Adrenal gland (tissue), 5 donors: ENCODE measurements at regions not wholly inside any gene's neighbourhood (a gene's known extent, or its start where the extent isn't known, plus 50 kb on each side); places are given as distances from the start of the nearest gene placed in this dataset.

ENCODE experiments used
- POLR2A ChIP-seq, 2 donors: fragments of 450-650 bp; IDR thresholded peaks; one replicate each; pipeline ENCODE4 v1.6.1; 2017; ENCODE audit warnings: antibody characterized with exemption in 2 of 2, mild to moderate bottlenecking in 2 of 2, moderate library complexity in 1 of 2
- TF ChIP-seq, protein P1 (sequence below), 6 experiments: fragments of 450-650 bp in 4 of 6; fragments of 200-600 bp in 2 of 6; sonication (generic) in 1 of 6; IDR thresholded peaks; 1 replicate in 5 of 6; 2 replicates in 1 of 6; pipeline versions ENCODE4 v1.5.1 to v1.8.0; 2016 to 2021; ENCODE audit warnings: antibody characterized with exemption in 6 of 6, mild to moderate bottlenecking in 2 of 6, moderate library complexity in 1 of 6
- donor health status: DM: no; HTN: no; CAD: no.

DNA sequence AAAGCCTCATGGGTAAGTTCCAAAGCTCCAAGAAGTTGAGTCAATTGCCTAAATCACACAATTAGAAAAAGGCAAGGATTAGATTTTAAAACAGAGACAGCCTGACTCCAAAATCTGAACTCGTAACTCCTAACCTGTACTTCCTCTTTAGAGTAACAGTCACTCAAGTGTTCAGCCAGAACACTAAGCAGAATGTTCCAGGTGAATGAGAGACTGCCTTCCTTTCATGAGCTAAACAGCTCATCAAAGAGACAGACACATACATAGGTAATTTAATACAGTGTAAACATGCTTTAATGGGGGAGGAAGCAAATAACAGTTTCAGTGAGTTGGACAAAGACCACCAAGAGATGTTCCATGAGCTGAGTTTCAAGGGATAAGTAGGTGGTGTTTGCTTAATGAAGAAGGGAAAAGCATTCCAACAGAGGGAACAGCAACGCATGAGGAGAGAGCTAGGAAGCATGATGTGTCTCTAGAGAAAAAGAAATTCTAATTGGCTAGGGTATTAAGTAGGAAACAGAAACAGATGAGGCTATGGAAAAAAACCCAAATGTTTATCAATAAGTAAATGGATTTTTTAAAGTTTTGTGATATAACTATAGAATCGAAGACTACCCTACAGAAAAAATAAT is 403.9 kb downstream of the MED13L start:
- TF ChIP-seq, protein P1, sequence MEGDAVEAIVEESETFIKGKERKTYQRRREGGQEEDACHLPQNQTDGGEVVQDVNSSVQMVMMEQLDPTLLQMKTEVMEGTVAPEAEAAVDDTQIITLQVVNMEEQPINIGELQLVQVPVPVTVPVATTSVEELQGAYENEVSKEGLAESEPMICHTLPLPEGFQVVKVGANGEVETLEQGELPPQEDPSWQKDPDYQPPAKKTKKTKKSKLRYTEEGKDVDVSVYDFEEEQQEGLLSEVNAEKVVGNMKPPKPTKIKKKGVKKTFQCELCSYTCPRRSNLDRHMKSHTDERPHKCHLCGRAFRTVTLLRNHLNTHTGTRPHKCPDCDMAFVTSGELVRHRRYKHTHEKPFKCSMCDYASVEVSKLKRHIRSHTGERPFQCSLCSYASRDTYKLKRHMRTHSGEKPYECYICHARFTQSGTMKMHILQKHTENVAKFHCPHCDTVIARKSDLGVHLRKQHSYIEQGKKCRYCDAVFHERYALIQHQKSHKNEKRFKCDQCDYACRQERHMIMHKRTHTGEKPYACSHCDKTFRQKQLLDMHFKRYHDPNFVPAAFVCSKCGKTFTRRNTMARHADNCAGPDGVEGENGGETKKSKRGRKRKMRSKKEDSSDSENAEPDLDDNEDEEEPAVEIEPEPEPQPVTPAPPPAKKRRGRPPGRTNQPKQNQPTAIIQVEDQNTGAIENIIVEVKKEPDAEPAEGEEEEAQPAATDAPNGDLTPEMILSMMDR (IDR thresholded peaks at IDR 0.05), result no peak
- no peak for TF ChIP-seq POLR2A (IDR thresholded peaks at IDR 0.05)
